ENCODE measurements at regions not wholly inside any gene's neighbourhood (a gene's known extent, or its start where the extent isn't known, plus 50 kb on each side); places are given as distances from the start of the nearest gene placed in this dataset.

DNA sequence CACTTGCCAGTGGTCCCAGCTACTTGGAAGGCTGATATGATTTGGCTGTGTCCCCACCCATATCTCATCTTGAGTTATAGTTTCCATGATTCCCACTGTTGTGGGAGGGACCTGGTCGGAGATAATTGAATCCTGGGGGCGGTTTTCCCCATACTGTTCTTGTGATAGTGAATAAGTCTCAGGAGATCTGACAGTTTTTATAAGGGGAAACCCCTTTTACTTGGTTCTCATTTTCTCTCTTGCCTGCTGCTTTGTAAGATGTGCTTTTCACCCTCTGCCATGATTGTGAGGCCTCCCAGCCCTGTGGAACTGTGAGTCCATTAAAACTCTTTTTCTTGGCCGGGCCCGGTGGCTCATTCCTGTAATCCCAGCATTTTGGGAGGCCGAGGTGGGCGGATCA, 265.4 kb upstream of the SPOPL start:
- TF ChIP-seq, protein P1, sequence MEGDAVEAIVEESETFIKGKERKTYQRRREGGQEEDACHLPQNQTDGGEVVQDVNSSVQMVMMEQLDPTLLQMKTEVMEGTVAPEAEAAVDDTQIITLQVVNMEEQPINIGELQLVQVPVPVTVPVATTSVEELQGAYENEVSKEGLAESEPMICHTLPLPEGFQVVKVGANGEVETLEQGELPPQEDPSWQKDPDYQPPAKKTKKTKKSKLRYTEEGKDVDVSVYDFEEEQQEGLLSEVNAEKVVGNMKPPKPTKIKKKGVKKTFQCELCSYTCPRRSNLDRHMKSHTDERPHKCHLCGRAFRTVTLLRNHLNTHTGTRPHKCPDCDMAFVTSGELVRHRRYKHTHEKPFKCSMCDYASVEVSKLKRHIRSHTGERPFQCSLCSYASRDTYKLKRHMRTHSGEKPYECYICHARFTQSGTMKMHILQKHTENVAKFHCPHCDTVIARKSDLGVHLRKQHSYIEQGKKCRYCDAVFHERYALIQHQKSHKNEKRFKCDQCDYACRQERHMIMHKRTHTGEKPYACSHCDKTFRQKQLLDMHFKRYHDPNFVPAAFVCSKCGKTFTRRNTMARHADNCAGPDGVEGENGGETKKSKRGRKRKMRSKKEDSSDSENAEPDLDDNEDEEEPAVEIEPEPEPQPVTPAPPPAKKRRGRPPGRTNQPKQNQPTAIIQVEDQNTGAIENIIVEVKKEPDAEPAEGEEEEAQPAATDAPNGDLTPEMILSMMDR (IDR thresholded peaks at IDR 0.05; ENCODE audit: low read depth, low read length), result no peak
- TF ChIP-seq, protein P2, sequence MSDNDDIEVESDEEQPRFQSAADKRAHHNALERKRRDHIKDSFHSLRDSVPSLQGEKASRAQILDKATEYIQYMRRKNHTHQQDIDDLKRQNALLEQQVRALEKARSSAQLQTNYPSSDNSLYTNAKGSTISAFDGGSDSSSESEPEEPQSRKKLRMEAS (IDR thresholded peaks at IDR 0.05; ENCODE audit: low read depth, low read length), result no peak
